ENCODE measurements at regions not wholly inside any gene's neighbourhood (a gene's known extent, or its start where the extent isn't known, plus 50 kb on each side); places are given as distances from the start of the nearest gene placed in this dataset.

GRCh38 chr2:58974881-58975280, 733.8 kb upstream of the FANCL start:
- TF ChIP-seq CTCF (IDR thresholded peaks at IDR 0.05) (no peak), POLR2A (IDR thresholded peaks at IDR 0.05) (no peak), POLR2AphosphoS5 (IDR thresholded peaks at IDR 0.05) (no peak)

Measured in transverse colon (tissue), 4 donors.